ENCODE measurements at regions not wholly inside any gene's neighbourhood (a gene's known extent, or its start where the extent isn't known, plus 50 kb on each side); places are given as distances from the start of the nearest gene placed in this dataset.
A peak's percentile ranks its signal among the peaks of the same experiment; 100 is the strongest.

DNA sequence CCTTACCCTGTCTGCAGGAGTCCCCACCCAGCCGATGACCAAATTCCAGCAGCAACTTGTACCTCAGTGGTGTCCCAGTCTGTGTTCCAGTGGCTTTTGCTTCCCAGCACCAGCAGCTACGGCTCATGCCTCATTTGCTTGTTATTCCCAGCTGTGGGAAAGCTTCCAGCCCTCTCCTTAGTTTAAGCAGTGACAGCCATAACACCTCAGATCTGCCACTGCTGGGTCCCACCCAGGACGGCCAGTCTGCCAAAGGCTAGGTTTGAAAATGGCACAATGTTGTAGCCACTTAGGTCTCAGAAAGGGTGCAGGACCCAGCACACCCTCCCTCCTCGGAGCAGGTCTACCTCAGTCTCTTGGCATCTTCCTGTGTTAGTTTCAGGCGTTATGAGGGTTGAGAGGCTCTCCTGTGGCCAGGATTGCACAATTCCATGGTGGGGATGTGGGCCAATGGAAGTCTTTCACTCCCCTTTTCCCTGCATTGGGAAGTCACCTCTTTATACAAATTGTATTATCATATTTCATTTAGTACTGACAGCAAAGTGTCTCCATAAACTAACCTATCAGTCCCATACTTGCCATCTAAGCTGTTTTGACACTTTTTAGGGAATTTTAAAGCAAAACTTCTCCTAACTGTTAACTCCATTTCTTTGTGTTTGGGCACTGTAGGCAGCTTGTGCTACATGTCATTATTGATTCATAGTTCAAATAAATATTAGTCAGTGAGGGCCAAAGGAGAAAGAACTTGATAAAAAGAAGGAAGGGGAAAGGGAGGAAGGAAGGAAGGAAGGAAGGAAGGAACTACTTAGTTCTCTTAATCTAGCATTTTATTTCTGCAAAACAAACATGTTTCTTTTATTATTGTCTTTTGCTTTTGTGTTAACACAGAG is 62.9 kb upstream of the FAM110C start:
- no peaks in the 10 kb centered on the region for H3K27me3 ChIP-seq
- DNase-seq (no peak), ATAC-seq (peak; percentile 40)
- peaks cover 20% of the 10 kb centered on the region for H3K4me1 ChIP-seq
- intact Hi-C loops (cut with DNase I), result no loop called here
- no peak overlapping the region for H3K4me3 ChIP-seq
- peaks cover 0 to 9% (median 0%) of the 10 kb centered on the region in 3 donors for H3K9me3 ChIP-seq
- TF ChIP-seq, protein P1, sequence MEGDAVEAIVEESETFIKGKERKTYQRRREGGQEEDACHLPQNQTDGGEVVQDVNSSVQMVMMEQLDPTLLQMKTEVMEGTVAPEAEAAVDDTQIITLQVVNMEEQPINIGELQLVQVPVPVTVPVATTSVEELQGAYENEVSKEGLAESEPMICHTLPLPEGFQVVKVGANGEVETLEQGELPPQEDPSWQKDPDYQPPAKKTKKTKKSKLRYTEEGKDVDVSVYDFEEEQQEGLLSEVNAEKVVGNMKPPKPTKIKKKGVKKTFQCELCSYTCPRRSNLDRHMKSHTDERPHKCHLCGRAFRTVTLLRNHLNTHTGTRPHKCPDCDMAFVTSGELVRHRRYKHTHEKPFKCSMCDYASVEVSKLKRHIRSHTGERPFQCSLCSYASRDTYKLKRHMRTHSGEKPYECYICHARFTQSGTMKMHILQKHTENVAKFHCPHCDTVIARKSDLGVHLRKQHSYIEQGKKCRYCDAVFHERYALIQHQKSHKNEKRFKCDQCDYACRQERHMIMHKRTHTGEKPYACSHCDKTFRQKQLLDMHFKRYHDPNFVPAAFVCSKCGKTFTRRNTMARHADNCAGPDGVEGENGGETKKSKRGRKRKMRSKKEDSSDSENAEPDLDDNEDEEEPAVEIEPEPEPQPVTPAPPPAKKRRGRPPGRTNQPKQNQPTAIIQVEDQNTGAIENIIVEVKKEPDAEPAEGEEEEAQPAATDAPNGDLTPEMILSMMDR (IDR thresholded peaks at IDR 0.05), result no peak
- no peak for TF ChIP-seq POLR2A (IDR thresholded peaks at IDR 0.05)
- 47 to 62% methylated on average over 4 to 5 of the region's 5 CpGs for WGBS, 2 donors
- H3K36me3 ChIP-seq (replicated peaks in 1 of 2; ENCODE audit: insufficient read depth in 1 of 2, low read depth in 2 of 2), result no peaks in the 10 kb centered on the region
- peak overlapping the region in 2 of 4 donors; percentile 26 to 33 for H3K27ac ChIP-seq

- Histone ChIP-seq H3K27ac (no peak overlapping the region), H3K27me3 (no peaks in the 10 kb centered on the region), H3K4me1 (no peaks in the 10 kb centered on the region), H3K9me3 (no peaks in the 10 kb centered on the region), H3K36me3 (replicated peaks in 1 of 2; ENCODE audit: insufficient read depth in 1 of 2, low read depth in 2 of 2) (no peaks in the 10 kb centered on the region), H3K4me3 (no peak overlapping the region)
- WGBS, 2 donors, result 77 to 87% methylated on average over 11 of the region's 11 CpGs
- intact Hi-C loops (cut with DNase I), result no loop called here
- no peak for DNase-seq
- no peak for ATAC-seq
- TF ChIP-seq POLR2A (IDR thresholded peaks at IDR 0.05), result no peak
- TF ChIP-seq, protein P1 (IDR thresholded peaks at IDR 0.05), result no peak
Observed at GRCh38 chr2:101016-101415, 54.7 kb upstream of the FAM110C start.
